ENCODE measurements at regions not wholly inside any gene's neighbourhood (a gene's known extent, or its start where the extent isn't known, plus 50 kb on each side); places are given as distances from the start of the nearest gene placed in this dataset.

DNA sequence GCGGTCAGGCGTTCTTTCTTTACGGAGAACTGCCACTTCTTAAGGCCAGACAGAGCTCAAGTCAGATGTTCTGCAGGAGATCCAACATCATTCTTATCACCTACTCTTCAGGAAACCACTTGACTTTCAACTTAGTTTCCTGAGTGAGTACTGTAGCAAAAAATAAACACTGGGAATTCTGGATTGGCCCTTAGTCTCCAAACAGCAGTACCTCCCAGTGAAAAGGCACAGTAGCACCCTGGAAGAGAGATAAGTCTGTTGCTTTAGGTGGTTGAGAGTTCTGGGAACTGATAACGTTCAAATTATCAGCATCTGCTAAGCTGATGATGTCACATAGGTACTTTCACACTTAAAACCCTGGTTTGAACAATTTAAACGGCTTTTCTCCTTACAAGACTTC lies 971.8 kb upstream of the TENM4 start:
- TF ChIP-seq, protein P1, sequence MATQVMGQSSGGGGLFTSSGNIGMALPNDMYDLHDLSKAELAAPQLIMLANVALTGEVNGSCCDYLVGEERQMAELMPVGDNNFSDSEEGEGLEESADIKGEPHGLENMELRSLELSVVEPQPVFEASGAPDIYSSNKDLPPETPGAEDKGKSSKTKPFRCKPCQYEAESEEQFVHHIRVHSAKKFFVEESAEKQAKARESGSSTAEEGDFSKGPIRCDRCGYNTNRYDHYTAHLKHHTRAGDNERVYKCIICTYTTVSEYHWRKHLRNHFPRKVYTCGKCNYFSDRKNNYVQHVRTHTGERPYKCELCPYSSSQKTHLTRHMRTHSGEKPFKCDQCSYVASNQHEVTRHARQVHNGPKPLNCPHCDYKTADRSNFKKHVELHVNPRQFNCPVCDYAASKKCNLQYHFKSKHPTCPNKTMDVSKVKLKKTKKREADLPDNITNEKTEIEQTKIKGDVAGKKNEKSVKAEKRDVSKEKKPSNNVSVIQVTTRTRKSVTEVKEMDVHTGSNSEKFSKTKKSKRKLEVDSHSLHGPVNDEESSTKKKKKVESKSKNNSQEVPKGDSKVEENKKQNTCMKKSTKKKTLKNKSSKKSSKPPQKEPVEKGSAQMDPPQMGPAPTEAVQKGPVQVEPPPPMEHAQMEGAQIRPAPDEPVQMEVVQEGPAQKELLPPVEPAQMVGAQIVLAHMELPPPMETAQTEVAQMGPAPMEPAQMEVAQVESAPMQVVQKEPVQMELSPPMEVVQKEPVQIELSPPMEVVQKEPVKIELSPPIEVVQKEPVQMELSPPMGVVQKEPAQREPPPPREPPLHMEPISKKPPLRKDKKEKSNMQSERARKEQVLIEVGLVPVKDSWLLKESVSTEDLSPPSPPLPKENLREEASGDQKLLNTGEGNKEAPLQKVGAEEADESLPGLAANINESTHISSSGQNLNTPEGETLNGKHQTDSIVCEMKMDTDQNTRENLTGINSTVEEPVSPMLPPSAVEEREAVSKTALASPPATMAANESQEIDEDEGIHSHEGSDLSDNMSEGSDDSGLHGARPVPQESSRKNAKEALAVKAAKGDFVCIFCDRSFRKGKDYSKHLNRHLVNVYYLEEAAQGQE (IDR thresholded peaks at IDR 0.05; ENCODE audit: low read depth), result no peak

DNA sequence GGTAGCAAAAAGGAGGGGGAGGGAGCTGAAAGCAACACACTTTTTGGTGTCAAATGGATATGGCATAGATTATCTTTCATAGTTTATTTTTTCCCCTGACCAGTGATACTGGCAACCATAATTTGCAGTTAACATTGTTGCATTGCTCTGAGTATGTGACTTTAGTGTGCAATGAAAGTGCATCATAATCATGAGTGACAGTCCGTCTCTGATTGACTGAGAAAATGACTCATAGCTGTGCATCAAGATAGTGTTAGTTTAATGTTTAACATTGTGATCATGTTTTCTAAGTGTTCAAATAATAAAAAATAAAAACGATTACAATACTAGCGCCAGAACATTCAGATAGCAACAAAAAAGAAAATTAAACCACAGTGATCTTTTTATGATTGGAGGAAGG lies 952.4 kb upstream of the TENM4 start:
- TF ChIP-seq EGR1 (IDR thresholded peaks at IDR 0.05) (no peak), RAD21 (IDR thresholded peaks at IDR 0.05; ENCODE audit: low read depth) (no peak), TAF1 (IDR thresholded peaks at IDR 0.05; ENCODE audit: low read depth) (no peak), FOXM1 (IDR thresholded peaks at IDR 0.05; ENCODE audit: borderline replicate concordance, low read depth) (no peak)

DNA sequence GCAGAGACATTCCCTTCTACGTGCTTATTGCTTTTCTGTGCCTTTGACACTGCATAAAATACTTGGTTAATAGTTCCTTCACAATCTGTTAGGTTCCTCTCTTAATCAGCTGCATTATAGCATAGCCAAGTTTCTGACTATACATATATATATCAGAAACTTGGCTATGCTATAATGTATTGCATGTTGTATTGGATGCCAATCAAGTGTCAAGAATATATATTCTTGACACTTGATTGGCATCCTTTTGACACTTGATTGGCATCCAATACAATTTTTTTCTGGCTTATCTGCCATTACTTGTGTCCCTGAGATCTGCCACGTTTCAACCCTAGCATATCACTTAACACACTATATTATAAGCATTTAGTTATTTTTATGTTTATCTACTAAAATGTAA lies 949.7 kb upstream of the TENM4 start:
- TF ChIP-seq, protein P1 (IDR thresholded peaks at IDR 0.05; ENCODE audit: low read depth), result no peak
- TF ChIP-seq EGR1 (IDR thresholded peaks at IDR 0.05) (no peak), FOXM1 (IDR thresholded peaks at IDR 0.05; ENCODE audit: borderline replicate concordance, low read depth) (no peak), TAF1 (IDR thresholded peaks at IDR 0.05; ENCODE audit: low read depth) (no peak), CREB1 (IDR thresholded peaks at IDR 0.05; ENCODE audit: low read depth) (no peak)

DNA sequence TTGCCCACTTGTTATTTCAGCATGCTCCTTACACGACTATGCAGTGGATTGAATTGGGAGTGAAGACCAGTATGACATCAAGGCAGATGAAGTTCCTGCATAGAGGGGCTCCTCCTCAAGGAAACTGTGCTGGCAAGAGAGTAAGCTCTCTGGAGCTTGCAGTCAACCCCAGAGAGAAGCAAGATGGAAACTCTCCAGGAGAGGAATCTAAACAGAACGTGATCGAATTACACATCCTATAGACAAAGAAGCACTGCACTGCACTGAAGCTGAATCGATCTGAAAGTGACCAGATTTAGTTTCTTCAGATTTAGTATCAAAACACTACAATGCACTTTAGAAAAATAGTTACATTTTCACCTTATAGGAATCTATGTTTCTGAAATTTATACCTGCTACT lies 947.7 kb upstream of the TENM4 start:
- TF ChIP-seq, protein P2, sequence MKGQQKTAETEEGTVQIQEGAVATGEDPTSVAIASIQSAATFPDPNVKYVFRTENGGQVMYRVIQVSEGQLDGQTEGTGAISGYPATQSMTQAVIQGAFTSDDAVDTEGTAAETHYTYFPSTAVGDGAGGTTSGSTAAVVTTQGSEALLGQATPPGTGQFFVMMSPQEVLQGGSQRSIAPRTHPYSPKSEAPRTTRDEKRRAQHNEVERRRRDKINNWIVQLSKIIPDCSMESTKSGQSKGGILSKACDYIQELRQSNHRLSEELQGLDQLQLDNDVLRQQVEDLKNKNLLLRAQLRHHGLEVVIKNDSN (IDR thresholded peaks at IDR 0.05), result no peak
- no peak for TF ChIP-seq TCF12 (IDR thresholded peaks at IDR 0.05; ENCODE audit: low read depth)
- TF ChIP-seq NFIC (IDR thresholded peaks at IDR 0.05), result no peak
- TF ChIP-seq ZBTB7A (IDR thresholded peaks at IDR 0.05; ENCODE audit: low read depth), result no peak
- no peak for TF ChIP-seq RAD21 (IDR thresholded peaks at IDR 0.05; ENCODE audit: low read depth)
- TF ChIP-seq EP300 (IDR thresholded peaks at IDR 0.05; ENCODE audit: borderline replicate concordance), result no peak
- no peak for TF ChIP-seq CREB1 (IDR thresholded peaks at IDR 0.05; ENCODE audit: low read depth)
- TF ChIP-seq EGR1 (IDR thresholded peaks at IDR 0.05), result no peak
- no peak for TF ChIP-seq TAF1 (IDR thresholded peaks at IDR 0.05; ENCODE audit: low read depth)
- TF ChIP-seq TEAD4 (IDR thresholded peaks at IDR 0.05), result no peak
- TF ChIP-seq, protein P1 (IDR thresholded peaks at IDR 0.05; ENCODE audit: low read depth), result no peak
- no peak for TF ChIP-seq FOXM1 (IDR thresholded peaks at IDR 0.05; ENCODE audit: borderline replicate concordance, low read depth)
- TF ChIP-seq YY1 (IDR thresholded peaks at IDR 0.05; ENCODE audit: low read depth), result no peak
- TF ChIP-seq, protein P3, sequence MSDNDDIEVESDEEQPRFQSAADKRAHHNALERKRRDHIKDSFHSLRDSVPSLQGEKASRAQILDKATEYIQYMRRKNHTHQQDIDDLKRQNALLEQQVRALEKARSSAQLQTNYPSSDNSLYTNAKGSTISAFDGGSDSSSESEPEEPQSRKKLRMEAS (IDR thresholded peaks at IDR 0.05), result no peak
- TF ChIP-seq CEBPB (IDR thresholded peaks at IDR 0.05), result no peak

DNA sequence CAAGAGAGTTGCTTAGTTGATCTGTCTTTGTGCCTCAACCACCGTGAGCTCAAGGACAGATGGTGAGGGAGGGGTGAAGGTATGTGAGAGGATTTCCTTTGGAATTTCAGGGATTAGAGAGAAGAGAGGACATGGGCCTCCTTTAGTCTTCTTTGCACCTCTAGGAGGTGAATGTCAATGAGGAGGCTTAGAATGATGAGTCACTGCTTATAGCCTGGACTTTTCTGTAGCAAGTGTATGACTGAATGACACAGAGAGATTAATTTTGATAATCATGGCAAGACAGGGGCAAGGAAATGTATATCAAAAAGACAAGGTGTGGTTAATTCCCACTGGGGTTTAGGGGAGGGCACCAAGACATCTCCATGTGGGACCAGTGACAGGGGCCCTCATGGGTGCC lies 947.3 kb upstream of the TENM4 start:
- TF ChIP-seq TEAD4 (IDR thresholded peaks at IDR 0.05), result no peak
- no peak for TF ChIP-seq CEBPB (IDR thresholded peaks at IDR 0.05)
- TF ChIP-seq, protein P2 (IDR thresholded peaks at IDR 0.05), result no peak
- TF ChIP-seq RAD21 (IDR thresholded peaks at IDR 0.05; ENCODE audit: low read depth), result no peak
- no peak for TF ChIP-seq CREB1 (IDR thresholded peaks at IDR 0.05; ENCODE audit: low read depth)
- no peak for TF ChIP-seq EGR1 (IDR thresholded peaks at IDR 0.05)
- no peak for TF ChIP-seq EP300 (IDR thresholded peaks at IDR 0.05; ENCODE audit: borderline replicate concordance)
- no peak for TF ChIP-seq YY1 (IDR thresholded peaks at IDR 0.05; ENCODE audit: low read depth)
- no peak for TF ChIP-seq ZBTB7A (IDR thresholded peaks at IDR 0.05; ENCODE audit: low read depth)

DNA sequence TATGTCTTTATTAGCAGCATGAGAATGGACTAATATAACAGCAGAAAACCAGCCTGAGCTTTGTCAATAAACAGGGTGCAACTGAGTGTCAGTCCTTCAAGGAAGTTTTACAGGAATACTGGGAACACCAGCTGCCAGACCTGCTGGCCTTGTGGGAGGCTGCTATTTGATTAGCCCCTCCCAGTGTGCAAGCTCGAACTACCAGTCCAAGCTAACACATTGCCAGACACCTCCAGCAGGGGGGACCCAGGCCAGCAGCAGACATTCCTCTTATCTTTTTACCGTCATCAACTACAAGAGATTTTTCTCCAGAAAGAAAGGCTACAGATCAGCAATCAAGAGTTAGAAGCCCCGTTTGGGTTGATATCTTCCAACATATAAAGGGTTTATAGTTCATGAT lies 942.8 kb upstream of the TENM4 start:
- TF ChIP-seq YY1 (IDR thresholded peaks at IDR 0.05; ENCODE audit: low read depth) (no peak), EP300 (IDR thresholded peaks at IDR 0.05; ENCODE audit: borderline replicate concordance) (no peak), TAF1 (IDR thresholded peaks at IDR 0.05; ENCODE audit: low read depth) (no peak), EGR1 (IDR thresholded peaks at IDR 0.05) (no peak), CREB1 (IDR thresholded peaks at IDR 0.05; ENCODE audit: low read depth) (no peak)
- TF ChIP-seq, protein P2 (IDR thresholded peaks at IDR 0.05), result no peak
- TF ChIP-seq, protein P3 (IDR thresholded peaks at IDR 0.05), result no peak

Measured in Ishikawa (cell line).